ENCODE measurements at regions not wholly inside any gene's neighbourhood (a gene's known extent, or its start where the extent isn't known, plus 50 kb on each side); places are given as distances from the start of the nearest gene placed in this dataset.

DNA sequence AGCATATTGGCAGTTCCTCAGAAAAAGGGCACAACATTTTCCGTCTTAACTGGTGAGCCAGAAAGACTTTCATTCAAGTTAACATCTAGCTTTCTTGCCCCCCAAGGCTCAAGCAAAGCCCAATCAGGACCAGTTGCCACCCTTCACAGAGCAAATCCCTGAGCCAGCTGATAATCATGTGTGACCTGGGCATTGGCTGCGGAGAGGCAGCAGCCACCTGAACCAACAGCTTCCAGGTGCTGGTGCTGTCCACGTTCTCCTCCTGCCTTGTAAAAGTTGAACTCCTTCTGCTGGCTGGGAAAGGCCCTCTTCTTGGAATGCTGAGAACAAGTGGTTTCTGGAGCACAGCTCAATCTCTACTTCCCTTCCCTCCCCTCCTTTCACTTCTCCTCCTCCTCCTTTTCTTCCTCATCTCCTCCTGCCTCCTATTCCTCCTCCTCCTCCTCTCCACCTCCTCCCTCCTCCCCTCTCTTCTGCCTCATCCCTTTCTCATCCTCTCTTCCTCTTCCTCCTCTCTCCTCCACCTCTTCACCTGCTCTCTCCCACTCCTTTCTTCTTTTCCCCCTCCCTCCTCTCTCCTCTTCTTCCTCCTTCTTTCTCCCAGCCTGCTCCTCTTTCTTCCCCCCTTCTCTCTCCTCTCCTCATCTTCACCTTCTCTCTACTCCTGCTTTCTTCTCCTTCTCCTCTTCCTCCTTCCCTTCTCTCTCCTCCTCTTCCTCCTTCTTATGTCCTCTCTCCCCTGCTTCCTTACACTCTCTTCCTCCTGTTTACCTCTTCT is 140.6 kb downstream of the JCAD start:
- no peak for DNase-seq
- Histone ChIP-seq H3K14ac (ENCODE audit: low read length) (no peak overlapping the region), H4K91ac (ENCODE audit: low read depth, low read length) (no peak overlapping the region), H3K79me2 (ENCODE audit: control insufficient read depth, insufficient read depth, low read length, poor library complexity) (no peaks in the 10 kb centered on the region), H3K9me3 (ENCODE audit: insufficient read depth, low read depth, low read length) (no peaks in the 10 kb centered on the region), H4K8ac (ENCODE audit: low read depth, low read length) (no peak overlapping the region), H3K27ac (ENCODE audit: low read depth, low read length) (no peak overlapping the region), H3K4me1 (ENCODE audit: control insufficient read depth in 1 of 2, insufficient read depth in 2 of 2, low read length in 2 of 2) (peaks cover 20 to 22% of the 10 kb centered on the region in 2 experiments), H3K4me2 (ENCODE audit: low read length) (no peak overlapping the region), H3K79me1 (ENCODE audit: low read length) (peaks cover 17% of the 10 kb centered on the region), H3K18ac (ENCODE audit: low read length) (no peak overlapping the region), H2AFZ (ENCODE audit: insufficient read depth, low read length, poor library complexity) (no peak overlapping the region), H2BK120ac (ENCODE audit: insufficient read depth, low read length, poor library complexity) (no peak overlapping the region), H3K27me3 (ENCODE audit: insufficient read depth, low read length) (no peaks in the 10 kb centered on the region), H3K23ac (ENCODE audit: low read length) (no peak overlapping the region), H4K12ac (ENCODE audit: low read depth, low read length) (no peak overlapping the region), H3K4ac (ENCODE audit: low read depth, low read length) (no peak overlapping the region), H2BK5ac (ENCODE audit: low read depth, low read length, poor library complexity) (no peak overlapping the region), H2AK5ac (ENCODE audit: low read length) (no peak overlapping the region), H2BK12ac (ENCODE audit: low read length) (no peak overlapping the region), H3K4me3 (ENCODE audit: low read depth, low read length) (no peak overlapping the region), H3K9ac (ENCODE audit: low read length) (no peak overlapping the region), H3K36me3 (ENCODE audit: control insufficient read depth in 1 of 2, insufficient read depth in 2 of 2, low read length in 2 of 2) (no peaks in the 10 kb centered on the region)
- WGBS (ENCODE audit: extremely low coverage, insufficient coverage, insufficient read length), result no CpG with 5 or more reads among the region's 3 CpGs

DNA sequence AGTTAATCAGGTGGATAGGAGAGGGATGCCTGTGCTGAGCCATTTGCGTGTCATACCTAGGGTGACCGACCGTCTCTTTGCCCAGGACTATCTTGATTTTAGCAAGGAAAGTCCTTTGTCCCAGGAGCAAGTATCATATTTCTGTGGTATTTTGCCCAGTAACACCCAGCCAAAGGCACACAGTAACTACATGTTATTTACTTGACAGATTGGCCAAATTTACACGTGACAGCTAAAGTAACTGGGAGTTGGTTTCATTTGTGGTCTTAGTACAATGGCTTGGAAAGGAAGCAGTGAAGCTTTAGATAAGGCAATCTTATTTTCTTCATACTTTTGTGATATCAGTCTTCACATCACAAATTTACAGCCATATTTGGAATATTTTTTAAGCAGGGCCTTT is 142.1 kb downstream of the JCAD start:
- no CpG with 5 or more reads among the region's 4 CpGs for WGBS (ENCODE audit: extremely low coverage, insufficient coverage, insufficient read length)
- Histone ChIP-seq H3K36me3 (ENCODE audit: control insufficient read depth in 1 of 2, insufficient read depth in 2 of 2, low read length in 2 of 2) (no peaks in the 10 kb centered on the region), H3K27me3 (ENCODE audit: insufficient read depth, low read length) (no peaks in the 10 kb centered on the region), H3K9me3 (ENCODE audit: insufficient read depth, low read depth, low read length) (no peaks in the 10 kb centered on the region), H3K4me1 (ENCODE audit: control insufficient read depth in 1 of 2, insufficient read depth in 2 of 2, low read length in 2 of 2) (peaks cover 12 to 13% of the 10 kb centered on the region in 2 experiments), H2AFZ (ENCODE audit: insufficient read depth, low read length, poor library complexity) (no peak overlapping the region), H3K9ac (ENCODE audit: low read length) (no peak overlapping the region), H4K8ac (ENCODE audit: low read depth, low read length) (no peak overlapping the region), H3K14ac (ENCODE audit: low read length) (no peak overlapping the region), H4K12ac (ENCODE audit: low read depth, low read length) (no peak overlapping the region), H2BK12ac (ENCODE audit: low read length) (no peak overlapping the region), H3K4me2 (ENCODE audit: low read length) (no peak overlapping the region), H4K91ac (ENCODE audit: low read depth, low read length) (no peak overlapping the region), H3K79me1 (ENCODE audit: low read length) (peaks cover 8% of the 10 kb centered on the region), H3K79me2 (ENCODE audit: control insufficient read depth, insufficient read depth, low read length, poor library complexity) (no peaks in the 10 kb centered on the region), H2AK5ac (ENCODE audit: low read length) (no peak overlapping the region), H2BK120ac (ENCODE audit: insufficient read depth, low read length, poor library complexity) (no peak overlapping the region), H3K4me3 (ENCODE audit: low read depth, low read length) (no peak overlapping the region), H3K18ac (ENCODE audit: low read length) (no peak overlapping the region), H3K4ac (ENCODE audit: low read depth, low read length) (no peak overlapping the region), H2BK5ac (ENCODE audit: low read depth, low read length, poor library complexity) (no peak overlapping the region), H3K27ac (ENCODE audit: low read depth, low read length) (no peak overlapping the region), H3K23ac (ENCODE audit: low read length) (no peak overlapping the region)
- DNase-seq, result no peak

DNA sequence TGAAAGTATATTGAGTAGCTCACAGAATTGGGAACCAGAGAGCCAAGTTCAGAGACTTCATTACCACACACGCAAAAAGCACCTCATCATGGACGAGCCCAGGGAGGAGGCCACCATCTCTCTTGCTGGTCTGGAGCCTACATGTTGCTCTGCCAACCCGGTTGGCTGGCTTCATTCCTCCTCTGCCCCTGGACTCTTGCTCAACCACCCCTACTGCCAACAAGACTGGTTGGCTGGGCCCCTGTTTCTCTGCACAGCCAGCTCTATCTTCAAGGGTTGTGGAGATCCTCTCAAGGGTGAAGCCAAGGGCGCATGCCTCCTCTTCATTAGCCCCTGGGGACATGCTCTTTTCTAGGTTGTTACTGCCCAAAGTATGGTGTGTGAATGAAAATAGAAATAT is 142.7 kb downstream of the JCAD start:
- no peak overlapping the region for H3K4me2 ChIP-seq (ENCODE audit: low read length)
- H3K9ac ChIP-seq (ENCODE audit: low read length), result no peak overlapping the region
- no CpG with 5 or more reads among the region's 4 CpGs for WGBS (ENCODE audit: extremely low coverage, insufficient coverage, insufficient read length)
- no peak overlapping the region for H4K91ac ChIP-seq (ENCODE audit: low read depth, low read length)
- H2BK120ac ChIP-seq (ENCODE audit: insufficient read depth, low read length, poor library complexity), result no peak overlapping the region
- no peak overlapping the region for H2BK12ac ChIP-seq (ENCODE audit: low read length)
- H3K27me3 ChIP-seq (ENCODE audit: insufficient read depth, low read length), result no peaks in the 10 kb centered on the region
- H3K36me3 ChIP-seq (ENCODE audit: control insufficient read depth in 1 of 2, insufficient read depth in 2 of 2, low read length in 2 of 2), result no peaks in the 10 kb centered on the region
- H3K23ac ChIP-seq (ENCODE audit: low read length), result no peak overlapping the region
- H3K4me3 ChIP-seq (ENCODE audit: low read depth, low read length), result no peak overlapping the region
- no peak overlapping the region for H4K12ac ChIP-seq (ENCODE audit: low read depth, low read length)
- no peak overlapping the region for H3K4ac ChIP-seq (ENCODE audit: low read depth, low read length)
- no peak overlapping the region for H2BK5ac ChIP-seq (ENCODE audit: low read depth, low read length, poor library complexity)
- no peak for DNase-seq
- no peak overlapping the region for H3K18ac ChIP-seq (ENCODE audit: low read length)
- no peak overlapping the region for H2AFZ ChIP-seq (ENCODE audit: insufficient read depth, low read length, poor library complexity)
- no peaks in the 10 kb centered on the region for H3K79me2 ChIP-seq (ENCODE audit: control insufficient read depth, insufficient read depth, low read length, poor library complexity)
- H2AK5ac ChIP-seq (ENCODE audit: low read length), result no peak overlapping the region
- peaks cover 6% of the 10 kb centered on the region for H3K79me1 ChIP-seq (ENCODE audit: low read length)
- peaks cover 10 to 12% of the 10 kb centered on the region in 2 experiments for H3K4me1 ChIP-seq (ENCODE audit: control insufficient read depth in 1 of 2, insufficient read depth in 2 of 2, low read length in 2 of 2)
- no peaks in the 10 kb centered on the region for H3K9me3 ChIP-seq (ENCODE audit: insufficient read depth, low read depth, low read length)
- H3K14ac ChIP-seq (ENCODE audit: low read length), result no peak overlapping the region
- no peak overlapping the region for H4K8ac ChIP-seq (ENCODE audit: low read depth, low read length)
- no peak overlapping the region for H3K27ac ChIP-seq (ENCODE audit: low read depth, low read length)

DNA sequence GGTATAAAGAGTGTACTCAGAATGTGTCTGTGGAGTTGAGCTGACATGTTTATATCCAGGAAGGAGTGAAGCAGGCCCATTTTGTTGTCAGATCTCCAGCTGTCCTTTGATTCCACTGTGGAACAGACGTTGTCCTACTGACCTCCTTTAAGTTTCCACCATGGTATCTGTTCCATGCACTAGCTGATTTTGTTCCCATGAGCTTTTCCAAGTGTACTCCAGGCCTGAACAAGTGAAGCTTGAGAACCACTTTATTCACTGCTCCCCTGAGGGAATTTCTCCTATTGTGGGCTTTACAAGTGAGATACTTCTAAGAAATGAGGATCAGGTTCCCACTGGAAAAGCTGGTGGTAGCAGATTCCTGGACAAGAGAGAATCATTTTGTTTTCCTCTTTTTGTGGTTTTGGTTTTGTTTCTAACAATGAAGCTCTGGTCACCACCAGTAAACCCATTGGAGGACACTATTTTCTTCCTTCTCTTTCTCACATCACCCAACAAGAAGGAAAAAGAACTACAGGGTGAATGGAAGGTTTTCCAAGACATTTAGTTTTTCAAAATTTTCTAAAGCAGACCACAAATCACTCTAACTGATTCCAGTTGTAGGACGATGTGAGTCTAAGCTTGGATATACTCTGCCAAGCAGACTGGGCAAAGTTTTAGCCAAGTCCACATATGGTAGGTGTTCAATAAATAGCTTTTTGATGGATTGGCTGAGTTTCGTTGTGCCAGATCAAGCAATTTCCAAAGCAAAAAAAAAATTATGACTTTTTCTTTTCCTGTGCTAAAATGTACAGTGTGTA is 144.2 kb downstream of the JCAD start:
- no peak overlapping the region for H3K27ac ChIP-seq (ENCODE audit: low read depth, low read length)
- H3K36me3 ChIP-seq (ENCODE audit: control insufficient read depth in 1 of 2, insufficient read depth in 2 of 2, low read length in 2 of 2), result no peaks in the 10 kb centered on the region
- no peaks in the 10 kb centered on the region for H3K79me1 ChIP-seq (ENCODE audit: low read length)
- no peaks in the 10 kb centered on the region for H3K9me3 ChIP-seq (ENCODE audit: insufficient read depth, low read depth, low read length)
- H4K12ac ChIP-seq (ENCODE audit: low read depth, low read length), result no peak overlapping the region
- H2BK12ac ChIP-seq (ENCODE audit: low read length), result no peak overlapping the region
- WGBS (ENCODE audit: extremely low coverage, insufficient coverage, insufficient read length), result no CpG with 5 or more reads among the region's 3 CpGs
- no peak overlapping the region for H2BK120ac ChIP-seq (ENCODE audit: insufficient read depth, low read length, poor library complexity)
- no peak overlapping the region for H3K14ac ChIP-seq (ENCODE audit: low read length)
- H4K91ac ChIP-seq (ENCODE audit: low read depth, low read length), result no peak overlapping the region
- no peak overlapping the region for H3K23ac ChIP-seq (ENCODE audit: low read length)
- no peak overlapping the region for H4K8ac ChIP-seq (ENCODE audit: low read depth, low read length)
- DNase-seq, result no peak
- no peak overlapping the region for H2AFZ ChIP-seq (ENCODE audit: insufficient read depth, low read length, poor library complexity)
- H3K4ac ChIP-seq (ENCODE audit: low read depth, low read length), result no peak overlapping the region
- H2BK5ac ChIP-seq (ENCODE audit: low read depth, low read length, poor library complexity), result no peak overlapping the region
- no peak overlapping the region for H3K18ac ChIP-seq (ENCODE audit: low read length)
- no peak overlapping the region for H3K9ac ChIP-seq (ENCODE audit: low read length)
- H3K4me1 ChIP-seq (ENCODE audit: control insufficient read depth in 1 of 2, insufficient read depth in 2 of 2, low read length in 2 of 2), result no peaks in the 10 kb centered on the region
- H3K4me3 ChIP-seq (ENCODE audit: low read depth, low read length), result no peak overlapping the region
- H3K27me3 ChIP-seq (ENCODE audit: insufficient read depth, low read length), result no peaks in the 10 kb centered on the region
- no peak overlapping the region for H2AK5ac ChIP-seq (ENCODE audit: low read length)
- no peak overlapping the region for H3K4me2 ChIP-seq (ENCODE audit: low read length)
- H3K79me2 ChIP-seq (ENCODE audit: control insufficient read depth, insufficient read depth, low read length, poor library complexity), result no peaks in the 10 kb centered on the region

All from trophoblast cell (in vitro differentiated cells and primary cell).